Germinal center (tissue), 1 donor: ENCODE measurements at regions not wholly inside any gene's neighbourhood (a gene's known extent, or its start where the extent isn't known, plus 50 kb on each side); places are given as distances from the start of the nearest gene placed in this dataset.
A peak's percentile ranks its signal among the peaks of the same experiment; 100 is the strongest.
"Not testable (repeated sequence)": the region's sequence is repeated elsewhere in the genome, so short reads cannot be mapped to it uniquely, and the experiment has no call there.

Experiments
- DNase-seq: peaks from one replicate; pipeline ENCODE4 v3.0.0; 2012; ENCODE audit warnings: mixed read lengths, low spot score

- DNase-seq: no peak
Observed at GRCh38 chr14:104481323-104481722, 98.2 kb upstream of the C14orf180 start.

DNA sequence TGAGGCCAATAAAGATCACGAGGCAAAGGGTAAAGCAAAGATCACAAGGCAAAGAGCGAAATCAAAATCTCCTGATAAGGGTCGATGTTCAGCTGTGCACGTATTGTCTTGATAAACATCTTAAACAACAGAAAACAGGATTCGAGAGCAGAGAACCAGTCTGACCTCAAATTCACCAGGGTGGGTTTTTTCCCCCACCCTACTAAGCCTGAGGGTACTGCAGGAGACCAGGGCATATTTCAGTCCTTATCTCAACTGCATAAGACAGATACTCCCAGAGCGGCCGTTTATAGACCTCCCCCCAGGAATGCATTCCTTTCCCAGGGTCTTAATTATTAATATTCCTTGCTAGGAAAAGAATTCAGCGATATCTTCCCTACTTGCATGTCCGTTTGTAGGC lies 97.5 kb upstream of the C14orf180 start:
- not testable (repeated sequence) for DNase-seq

DNA sequence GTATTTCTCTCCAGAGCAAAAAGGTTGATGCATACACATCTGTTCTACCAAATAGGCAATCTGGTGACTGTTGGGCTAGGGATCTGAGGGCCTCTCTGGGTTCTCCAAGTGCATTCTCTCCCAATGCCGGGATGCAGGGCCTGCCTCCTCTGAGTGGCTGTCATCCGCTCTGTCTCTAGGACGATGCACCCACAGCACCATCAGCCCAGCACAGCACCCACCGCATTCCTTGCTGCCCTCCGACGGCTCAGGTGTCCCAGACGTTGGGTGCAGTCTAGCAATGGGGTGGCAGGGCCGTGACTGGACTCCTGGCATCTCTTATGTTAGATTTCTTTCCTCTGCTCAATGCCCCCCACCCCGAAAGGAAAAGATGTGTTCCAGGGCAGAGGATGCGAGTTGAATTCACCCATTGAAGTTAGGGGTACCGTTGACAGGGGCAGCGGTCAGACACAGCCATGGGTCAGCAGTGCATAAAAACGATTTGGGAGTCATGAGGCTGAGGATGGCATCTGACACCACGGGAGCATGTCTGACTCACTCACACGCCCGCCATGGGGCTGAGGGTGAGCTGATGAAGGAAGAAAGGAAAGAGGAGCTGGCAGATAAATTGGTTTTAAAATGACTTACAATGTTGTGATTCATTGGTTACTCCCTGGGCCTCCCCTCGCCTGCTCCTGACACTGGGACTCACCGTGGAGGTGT lies 93.2 kb upstream of the C14orf180 start:
- no peak for DNase-seq

GRCh38 chr14:104494483-104494882 lies 85.1 kb upstream of the C14orf180 start:
- no peak for DNase-seq

DNA sequence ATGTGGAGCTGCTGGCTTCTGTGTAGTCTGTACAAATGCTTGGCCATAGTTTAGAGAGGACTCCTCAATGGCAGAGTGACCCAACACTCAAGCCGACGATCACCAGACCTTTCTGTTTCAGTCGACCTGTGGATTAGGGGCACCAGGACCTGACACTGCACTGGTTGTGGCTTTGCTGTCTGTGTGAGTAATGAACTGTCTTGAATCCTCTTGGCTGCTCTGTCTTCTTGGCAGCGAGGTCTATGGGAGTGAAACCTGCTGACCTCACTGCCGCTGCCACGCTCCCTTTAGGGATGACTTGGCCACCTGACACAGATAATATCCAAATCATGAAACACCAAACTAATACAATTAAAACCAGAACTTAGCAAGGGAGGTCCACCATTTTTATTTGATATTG lies 83.5 kb upstream of the C14orf180 start:
- DNase-seq: no peak

DNA sequence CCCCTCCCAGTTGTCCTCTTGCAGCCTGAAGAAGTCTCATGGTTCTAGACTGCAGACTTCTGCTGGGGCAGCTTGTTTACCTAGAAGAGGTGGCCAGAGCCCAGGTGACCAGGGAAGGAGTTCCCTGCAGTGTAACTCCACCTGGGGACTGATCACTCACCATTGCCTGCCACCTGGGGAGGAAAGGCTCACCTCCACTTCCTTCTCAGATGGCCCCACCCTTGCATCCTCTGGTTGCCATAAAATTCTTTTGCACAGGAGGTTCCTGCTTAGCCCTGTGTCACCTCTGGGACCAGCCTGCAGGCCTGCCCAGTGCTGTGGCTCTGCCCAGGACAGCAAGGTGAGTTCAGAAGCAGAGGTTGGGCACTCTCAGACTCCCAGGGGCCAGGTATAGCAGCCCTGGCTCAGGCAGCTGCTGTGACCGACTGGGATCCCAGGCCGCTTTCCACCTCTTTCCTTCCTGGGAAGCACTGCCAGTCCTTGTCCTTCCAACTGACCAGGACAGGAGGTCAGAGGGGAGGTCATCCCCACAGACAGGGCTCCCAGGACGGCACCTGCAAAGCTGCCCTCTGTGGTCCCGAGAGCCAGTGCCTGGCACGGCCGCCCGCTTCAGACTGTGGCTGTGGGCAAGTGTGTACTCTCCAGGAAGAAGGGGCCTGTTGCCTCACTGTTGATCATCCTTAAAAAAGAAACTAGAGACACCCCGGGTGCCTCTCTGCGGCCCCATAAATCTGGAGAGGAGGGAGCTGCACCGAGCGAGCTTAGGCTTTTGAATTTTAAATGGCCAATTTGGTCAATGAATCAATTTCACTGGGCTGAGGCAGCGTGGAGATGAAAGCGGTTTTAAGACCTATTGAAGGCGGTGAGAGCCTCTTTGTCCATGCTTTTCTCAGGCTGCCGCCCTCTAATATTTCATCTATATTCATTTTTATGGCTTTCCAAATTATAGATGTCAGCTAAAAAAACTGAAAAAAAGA lies 79.5 kb upstream of the C14orf180 start:
- DNase-seq: no peak

DNA sequence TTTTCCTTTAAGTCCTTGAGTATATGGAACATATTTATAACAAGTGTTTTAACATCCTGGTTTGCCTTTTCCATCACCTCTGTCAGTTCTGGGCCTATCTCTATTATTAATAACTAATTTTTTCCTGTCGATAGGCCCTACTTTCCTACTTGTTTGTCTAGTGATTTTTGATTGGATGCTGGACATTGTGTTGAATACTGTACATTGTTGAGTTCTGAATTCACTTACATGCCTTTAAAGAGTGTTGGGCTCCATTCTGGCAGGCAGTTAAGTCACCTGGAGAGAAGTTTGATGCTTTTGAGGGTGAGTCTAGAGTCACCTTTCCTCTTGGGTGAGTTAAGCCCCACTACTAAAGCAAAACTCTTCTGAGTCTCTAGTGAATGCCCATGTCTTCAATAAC lies 77.5 kb upstream of the C14orf180 start:
- no peak for DNase-seq

DNA sequence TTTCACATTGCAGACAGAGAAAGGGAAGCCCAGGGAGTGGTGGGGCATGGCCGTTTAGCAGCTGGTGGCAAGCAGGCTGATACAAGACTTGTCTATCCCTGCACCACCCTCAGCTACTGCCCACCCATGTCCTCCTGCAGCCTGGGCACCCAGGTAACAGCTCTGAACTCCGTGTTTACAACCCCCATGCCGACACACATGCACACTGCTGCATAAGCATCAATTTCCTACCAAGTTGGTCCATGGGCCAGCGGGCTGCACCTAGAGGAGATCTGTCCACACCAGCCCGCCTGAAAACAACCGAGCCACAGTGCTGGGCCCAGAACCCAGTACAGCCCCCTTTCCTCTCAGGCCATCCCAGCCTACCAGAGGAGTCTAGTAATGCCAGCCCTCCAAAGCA lies 75.9 kb upstream of the C14orf180 start:
- DNase-seq: no peak

DNA sequence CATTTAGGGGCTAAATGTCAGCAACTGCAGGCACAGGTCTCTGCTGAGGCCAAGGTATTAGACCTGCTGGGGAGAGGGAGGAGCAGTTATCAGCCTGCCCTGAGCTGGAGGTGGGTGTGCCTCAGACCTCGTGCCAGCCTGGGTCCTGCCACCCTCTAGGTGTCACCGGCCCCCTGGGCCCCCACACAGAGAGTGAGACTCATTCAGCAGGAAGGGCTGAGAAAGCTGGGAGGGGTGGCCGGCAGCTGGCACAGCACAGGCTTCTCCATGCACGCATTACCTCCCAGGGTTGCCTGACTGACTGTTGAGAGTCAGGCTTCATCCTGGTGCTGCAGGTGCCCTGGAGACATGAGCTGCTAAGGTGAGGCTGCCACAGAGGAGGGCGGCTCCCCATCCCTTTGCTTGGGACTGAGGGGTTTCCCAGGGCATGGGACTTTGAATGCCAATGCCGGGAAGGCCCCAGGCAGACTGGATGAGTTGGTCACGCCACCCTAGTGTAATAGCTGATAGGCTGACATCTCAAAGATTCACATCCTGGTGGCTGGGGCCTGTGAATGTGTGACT lies 75.3 kb upstream of the C14orf180 start:
- no peak for DNase-seq

GRCh38 chr14:104505085-104506074 lies 74.2 kb upstream of the C14orf180 start:
- DNase-seq: no peak

GRCh38 chr14:104506461-104507253 lies 72.9 kb upstream of the C14orf180 start:
- DNase-seq: no peak

DNA sequence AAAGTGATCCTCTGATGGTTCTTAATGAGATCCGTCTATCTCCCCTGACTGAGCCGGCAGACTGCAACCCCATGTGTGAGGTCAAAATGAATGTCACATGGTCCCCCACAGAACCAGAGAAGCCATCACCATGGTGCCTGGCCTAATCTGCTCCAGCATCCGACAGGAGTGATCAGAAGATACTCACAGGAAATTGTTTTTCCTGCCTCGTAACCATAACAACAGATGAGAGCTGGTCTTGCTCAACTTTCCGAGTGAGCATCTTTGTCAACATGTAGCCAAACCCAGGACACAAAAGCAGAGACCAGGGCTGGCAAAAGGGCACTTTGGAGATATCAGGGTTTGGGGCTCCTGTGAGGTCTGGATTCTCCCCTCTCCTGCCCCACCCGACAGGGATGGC lies 72.1 kb upstream of the C14orf180 start:
- DNase-seq: no peak

- DNase-seq: no peak
Observed at GRCh38 chr14:104509673-104510072, 69.9 kb upstream of the C14orf180 start.

DNA sequence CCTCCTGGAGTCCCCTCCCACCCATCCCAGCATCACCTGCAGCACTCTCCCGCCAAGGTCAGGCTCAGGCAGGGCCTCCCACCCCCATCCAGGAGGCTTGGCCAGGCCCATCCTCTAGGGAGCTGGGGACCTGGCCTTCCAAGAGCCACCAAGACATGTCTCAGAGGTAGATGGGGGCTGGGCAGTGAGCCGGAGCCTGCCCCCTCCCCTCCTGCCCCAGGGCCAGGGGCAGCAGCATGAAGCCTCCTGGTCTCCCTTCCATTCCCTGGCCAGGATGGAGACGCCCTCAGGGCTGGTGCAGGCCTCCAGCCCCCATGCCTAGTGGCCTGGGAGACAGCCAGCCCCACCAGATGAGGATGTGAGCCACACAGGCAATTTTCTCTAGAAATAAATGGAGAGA lies 69.3 kb upstream of the C14orf180 start:
- no peak for DNase-seq

- no peak for DNase-seq
Observed at GRCh38 chr14:104510794-104511611, 68.6 kb upstream of the C14orf180 start.

GRCh38 chr14:104512061-104512460 lies 67.5 kb upstream of the C14orf180 start:
- no peak for DNase-seq

GRCh38 chr14:104512771-104513640 lies 66.6 kb upstream of the C14orf180 start:
- DNase-seq: peak; percentile 0

GRCh38 chr14:104513641-104514046 lies 65.9 kb upstream of the C14orf180 start:
- DNase-seq: no peak
